ENCODE measurements at regions not wholly inside any gene's neighbourhood (a gene's known extent, or its start where the extent isn't known, plus 50 kb on each side); places are given as distances from the start of the nearest gene placed in this dataset.
"Not testable (repeated sequence)": the region's sequence is repeated elsewhere in the genome, so short reads cannot be mapped to it uniquely, and the experiment has no call there.

DNA sequence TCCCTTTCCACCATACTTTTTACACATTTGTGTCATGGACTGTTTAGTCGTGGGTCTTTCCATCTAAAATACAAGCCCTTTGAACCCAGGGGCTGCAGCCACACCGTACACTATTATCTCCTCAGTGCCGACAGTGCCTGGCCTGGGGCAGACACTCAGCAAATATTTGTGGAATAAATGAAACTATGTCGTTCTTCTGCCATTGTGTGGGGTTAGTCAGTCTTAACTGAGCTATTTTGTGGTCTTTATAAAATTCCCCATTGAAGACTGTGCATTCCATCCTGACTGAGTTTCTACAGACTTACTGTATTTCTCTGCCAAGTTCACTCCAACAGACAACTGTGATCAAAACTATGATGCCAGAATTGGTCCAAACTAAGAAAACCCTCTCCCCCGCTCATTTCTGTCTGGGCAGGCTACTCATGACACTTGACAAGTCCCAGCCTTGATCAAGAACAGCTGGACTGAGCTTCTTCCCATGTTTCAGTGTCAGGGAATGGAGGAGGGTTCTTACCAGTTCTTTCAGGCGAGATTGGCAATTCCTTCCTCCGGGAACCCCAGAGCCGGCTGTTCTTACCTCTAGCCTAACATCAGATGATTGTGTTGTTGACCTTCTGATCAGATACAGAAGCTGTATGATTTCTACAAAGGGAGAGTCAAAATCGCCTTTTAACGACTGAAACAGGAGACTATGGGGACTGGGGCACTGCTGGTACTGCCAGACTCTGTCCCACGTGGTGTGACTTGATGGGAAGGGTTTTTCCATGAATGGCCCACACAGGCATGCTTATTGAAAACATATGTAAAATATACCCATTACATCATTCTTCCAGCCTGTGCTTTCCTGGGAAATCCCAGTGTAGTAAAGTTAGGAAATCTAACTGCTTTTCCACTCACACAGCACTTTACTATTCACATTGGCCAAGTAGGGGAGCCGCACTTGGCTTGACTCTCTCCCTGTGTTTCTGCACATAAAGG lies 77.4 kb upstream of the NPAS2 start:
- no peak for DNase-seq (ENCODE audit: low spot score)

DNA sequence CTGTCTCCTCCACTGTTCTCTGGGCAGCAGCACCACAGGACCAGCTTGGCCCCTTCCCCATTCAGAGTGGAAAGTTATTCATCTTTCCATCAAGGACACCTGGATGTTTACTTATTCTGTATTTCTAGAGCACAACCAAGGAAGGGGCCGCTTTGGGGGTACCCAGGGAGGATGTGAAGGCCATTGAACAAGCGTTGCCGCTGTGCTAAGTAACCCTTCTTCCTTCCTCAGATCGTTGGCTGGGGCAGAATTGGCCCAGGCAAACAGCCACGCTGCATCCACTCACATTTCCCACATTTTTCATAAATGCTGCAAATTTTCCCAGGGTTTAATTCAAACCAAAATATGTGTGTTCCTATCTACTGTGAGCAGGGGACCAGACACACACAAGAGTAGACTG lies 76.2 kb upstream of the NPAS2 start:
- no peak for DNase-seq (ENCODE audit: low spot score)

DNA sequence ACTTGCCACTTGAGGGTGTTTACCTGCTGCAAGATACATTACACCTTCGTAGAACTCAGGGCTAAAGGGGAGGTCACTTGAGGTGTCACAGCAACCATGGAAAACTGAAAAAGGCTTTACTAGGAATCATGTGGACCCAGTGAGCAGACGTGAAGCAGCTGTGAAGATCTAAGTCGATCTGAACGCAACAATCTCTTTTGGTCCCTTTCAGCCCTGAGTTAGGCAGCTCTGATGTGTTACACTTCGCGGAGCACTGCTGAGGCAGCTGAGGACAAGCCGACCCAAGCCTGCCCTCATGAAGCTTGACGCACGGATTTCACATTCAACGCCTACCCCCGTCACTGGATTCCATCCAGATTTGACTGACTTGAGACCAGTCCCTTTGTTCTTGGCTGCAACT lies 75.8 kb upstream of the NPAS2 start:
- no peak for DNase-seq (ENCODE audit: low spot score)

DNA sequence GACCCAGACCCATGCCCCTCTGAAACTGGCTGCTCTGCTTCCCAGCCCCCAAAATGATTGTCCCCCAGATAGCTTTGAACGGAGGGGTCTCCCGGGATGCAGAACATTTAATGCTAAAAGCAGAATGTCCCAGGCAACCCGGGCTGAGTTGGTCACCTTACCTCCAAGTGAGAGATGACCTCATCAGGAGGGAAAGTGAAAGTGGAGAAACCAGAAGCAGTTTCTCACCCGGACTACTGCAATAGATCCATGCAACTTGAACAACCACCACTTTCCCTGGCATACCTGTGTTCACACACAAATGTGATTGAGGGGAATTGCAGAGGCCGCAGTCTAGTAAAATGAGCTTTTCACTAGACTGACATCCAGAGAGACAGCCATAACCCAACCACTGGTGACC lies 75.3 kb upstream of the NPAS2 start:
- DNase-seq (ENCODE audit: low spot score) = no peak

DNA sequence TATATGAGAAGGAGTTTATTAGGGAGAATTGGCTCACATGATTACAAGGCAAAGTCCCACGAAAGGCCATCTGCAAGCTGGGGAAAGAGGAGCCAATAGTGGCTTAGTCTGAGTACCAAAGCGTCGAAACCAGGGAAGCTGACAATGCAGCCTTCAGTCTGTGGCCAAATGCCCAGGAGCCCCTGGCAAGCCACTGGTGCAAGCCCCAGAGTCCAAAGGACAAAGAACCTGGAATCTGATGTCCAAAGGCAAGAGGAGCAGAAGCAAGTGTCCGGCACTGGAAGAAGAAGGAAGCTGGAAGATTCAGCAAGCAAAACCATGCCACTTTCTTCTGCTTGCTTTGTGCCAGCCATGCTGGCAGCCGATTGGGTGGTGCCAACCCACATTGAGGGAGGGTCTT lies 74.3 kb upstream of the NPAS2 start:
- no peak for DNase-seq (ENCODE audit: low spot score)

DNA sequence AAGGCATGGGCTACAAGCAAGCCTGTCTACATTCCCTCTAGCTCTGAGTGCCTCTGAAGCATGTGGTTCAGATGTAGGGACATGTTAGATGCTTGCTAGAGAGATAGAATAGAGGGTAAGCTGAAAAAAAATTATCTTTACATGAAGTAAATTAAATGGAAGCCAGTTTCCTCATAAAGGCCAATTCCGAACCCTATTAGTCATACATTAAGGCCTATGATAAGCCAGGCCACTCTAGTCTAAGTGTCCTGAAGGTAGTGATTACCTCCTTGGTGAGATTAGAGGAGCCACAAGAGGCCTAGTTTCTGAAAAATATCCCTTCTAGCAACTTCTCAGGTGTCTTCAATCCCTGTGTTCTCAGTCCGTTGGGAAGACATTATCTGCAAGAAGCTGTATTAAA lies 72.4 kb upstream of the NPAS2 start:
- no peak for DNase-seq (ENCODE audit: low spot score)

DNA sequence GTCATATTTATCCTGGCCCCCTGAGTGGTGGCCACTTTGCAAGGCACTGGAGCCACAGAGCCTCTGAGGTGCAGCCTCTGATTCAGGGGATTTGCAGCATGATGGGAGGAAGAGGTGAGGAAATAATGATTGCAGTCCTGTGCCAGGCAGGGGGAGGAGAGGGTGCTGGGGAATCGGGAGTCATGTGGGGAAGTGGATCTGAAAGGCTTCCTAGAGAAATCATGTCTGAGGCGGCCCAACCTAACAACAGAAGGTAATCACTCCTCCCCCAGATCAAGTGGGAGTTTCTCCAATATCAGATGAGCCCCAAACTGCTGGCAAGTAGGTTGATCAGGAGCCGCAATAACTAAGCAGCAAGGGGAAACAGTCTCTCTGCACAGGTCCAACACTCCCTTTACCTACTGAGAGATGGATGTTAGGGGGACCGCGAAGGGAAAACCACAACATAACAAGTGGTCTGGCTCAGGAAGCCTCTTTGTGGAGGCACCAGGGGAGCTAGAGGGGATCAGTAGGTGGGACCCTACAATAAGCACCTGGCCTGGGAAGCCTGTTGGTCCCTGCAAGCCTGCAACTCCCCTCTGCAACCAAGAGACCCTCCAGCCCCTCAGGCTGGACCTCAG lies 71.8 kb upstream of the NPAS2 start:
- no peak for DNase-seq (ENCODE audit: low spot score)

DNA sequence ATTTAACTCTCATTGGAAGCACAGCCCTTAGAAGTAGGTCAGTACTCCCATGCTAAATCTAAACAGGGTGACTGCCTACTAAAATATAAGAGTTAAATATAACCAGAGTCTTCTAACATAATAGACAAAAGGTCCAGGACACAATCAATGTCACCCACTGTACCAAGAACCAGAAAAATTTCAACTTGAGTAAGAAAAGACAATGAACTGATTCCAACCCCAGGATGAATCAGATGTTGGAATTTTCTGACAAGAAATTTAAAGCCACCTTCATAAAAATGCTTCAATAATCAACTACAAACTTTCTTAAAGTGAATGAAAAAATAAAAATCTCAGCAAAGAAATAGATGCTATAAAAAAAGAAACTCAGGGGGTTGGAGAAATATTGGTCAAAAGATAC lies 71.3 kb upstream of the NPAS2 start:
- no peak for DNase-seq (ENCODE audit: low spot score)

DNA sequence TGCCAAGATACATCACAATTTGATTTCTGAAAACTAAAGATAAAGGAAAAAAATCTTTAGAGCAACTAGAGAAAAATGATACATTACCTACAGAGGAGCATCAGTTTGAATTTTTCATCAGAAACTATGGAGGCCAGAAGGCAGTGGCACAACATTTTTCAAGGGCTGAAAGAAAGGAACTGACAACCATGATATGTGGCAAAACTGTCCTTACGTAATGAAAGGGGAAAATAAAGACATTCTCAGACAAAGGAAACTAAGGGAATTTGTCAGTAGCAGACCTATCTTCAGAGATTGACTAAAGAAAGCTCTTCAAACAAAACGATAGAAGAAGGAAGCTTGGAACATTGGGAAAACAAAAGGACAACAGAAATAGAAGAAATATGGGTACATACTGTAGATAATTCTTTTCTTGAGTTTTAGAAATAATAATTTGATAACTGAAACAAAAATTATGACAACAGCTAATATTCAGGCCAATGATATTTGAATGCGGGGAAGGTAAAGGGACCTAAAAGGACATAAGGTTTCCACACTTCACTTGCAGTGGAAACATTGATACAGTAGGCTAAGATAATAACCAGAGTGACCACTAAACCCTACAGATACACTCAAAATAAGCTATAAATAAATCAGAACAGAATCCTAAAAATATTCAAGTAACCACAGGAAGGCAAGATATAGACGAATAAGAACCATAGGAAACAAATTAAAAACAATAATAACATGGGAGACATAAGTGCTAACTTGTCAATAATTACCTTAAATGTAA lies 70.0 kb upstream of the NPAS2 start:
- no peak for DNase-seq (ENCODE audit: low spot score)

DNA sequence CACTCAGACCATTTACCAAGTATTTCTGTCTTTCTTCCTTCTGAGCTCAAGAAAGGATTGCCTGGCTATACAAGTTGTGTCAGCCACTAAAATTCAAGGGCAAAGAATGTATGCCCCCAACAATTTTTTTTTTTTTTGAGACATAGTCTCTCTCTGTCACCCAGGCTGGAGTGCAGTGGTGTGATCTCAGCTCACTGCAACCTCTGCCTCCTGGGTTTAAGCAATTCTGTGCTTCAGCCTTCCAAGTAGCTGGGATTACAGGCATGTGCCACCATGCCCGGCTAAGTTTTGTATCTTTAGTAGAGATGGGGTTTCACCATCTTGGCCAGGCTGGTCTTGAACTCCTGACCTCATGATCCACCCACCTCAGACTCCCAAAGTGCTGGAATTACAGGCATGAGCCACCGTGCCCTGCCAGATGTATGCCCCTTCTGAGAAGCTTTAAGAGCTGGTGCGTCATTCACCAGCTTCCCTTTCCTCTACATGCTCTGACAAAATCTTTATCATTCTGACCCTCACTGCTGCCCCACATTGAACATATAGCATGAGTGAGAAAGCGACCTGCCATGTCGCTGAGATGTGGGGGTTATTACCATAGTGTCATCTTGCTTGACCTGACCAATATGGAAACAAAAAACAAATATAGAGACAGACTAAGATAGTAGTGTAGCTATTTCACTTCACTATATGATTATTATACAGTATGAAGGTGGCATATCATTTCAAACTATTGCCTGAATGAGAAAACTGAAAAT lies 67.9 kb upstream of the NPAS2 start:
- not testable (repeated sequence) for DNase-seq (ENCODE audit: low spot score)

DNA sequence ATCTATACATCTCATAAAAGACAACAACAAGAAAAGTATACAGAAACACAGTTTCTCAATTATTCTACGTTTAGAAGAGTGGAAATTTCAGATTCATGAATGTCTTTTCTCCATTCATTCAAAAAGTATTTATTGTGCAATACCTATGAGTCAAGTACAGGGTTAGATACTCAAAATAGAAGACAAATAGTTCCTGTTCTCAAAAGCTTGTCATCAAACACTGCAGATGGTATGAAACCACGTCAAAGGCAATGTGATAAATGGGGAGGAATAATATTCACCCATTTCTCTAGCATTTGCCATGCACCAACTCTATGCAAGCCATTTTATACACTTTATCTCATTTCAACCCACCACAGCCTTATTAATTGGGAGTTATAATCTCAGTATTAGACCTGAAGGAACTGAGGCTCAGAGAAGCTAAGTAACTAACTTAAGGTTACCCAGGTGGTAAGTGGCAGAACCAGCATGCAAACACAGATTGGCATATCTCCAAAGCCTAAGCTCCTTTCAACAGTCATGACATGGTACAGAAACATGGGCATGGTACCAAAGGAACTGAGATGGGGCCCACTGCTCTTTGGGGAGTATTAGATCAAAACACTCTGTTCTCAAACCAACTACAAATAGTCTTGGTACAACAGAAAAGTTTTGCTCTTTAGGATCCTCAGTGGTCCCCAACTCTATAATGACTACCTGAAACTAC lies 67.2 kb upstream of the NPAS2 start:
- DNase-seq (ENCODE audit: low spot score) = no peak

DNA sequence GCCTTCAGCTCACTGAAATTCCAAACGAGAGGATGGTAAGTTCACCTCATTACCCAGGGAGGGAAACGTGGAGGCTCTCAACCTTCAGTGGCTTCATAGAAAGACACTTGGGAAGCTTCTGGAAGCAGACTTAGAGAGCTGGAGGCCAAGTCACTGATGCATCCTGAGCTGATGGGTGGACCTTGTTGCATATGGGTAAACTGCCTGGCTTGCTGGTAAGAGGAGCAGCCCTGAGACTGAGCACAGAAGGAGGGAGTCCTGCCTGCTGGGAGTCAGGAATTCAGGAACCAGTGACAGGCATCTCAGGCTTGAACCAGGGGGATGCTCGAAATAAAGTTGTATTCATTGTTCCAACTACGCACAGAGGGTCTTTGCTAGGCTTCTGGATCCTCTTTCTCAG lies 66.5 kb upstream of the NPAS2 start:
- DNase-seq (ENCODE audit: low spot score) = no peak

DNA sequence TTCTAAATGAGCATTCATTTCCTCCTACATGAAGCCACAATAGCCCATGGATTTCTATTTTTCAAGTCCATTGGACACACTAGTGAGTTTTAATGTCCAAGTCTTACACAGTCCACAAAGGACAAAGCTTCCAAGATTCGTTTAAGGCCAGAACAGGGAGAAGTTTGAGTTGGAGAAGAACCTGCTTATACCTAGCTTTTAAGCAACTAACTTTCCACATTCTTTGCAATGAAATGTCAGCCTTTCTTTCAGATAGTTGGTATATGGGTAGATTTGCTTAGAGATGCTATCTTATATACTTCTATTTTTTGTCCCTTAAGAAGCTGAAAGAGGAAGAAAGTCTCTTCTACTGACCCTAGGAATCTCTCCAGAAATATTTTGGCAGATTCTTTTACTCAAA lies 66.1 kb upstream of the NPAS2 start:
- no peak for DNase-seq (ENCODE audit: low spot score)

DNA sequence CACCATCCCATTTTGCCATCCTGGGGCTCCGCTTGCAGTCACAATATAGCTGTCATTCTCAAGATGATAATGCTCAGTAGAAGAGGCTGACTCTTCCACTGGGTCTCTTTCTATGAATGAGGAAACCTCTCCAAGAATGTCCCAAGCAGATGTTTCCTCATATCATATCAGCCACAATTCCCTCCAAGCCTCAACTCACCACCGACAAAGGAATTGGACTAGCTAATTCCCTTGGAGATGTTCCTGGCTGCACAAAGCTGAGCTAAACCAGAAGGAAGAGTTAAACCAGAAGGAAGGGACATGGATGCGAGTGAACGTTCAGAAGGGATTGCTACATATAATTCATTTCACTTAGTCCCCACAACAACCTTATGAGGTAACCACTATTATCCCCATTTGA lies 65.0 kb upstream of the NPAS2 start:
- no peak for DNase-seq (ENCODE audit: low spot score)

DNA sequence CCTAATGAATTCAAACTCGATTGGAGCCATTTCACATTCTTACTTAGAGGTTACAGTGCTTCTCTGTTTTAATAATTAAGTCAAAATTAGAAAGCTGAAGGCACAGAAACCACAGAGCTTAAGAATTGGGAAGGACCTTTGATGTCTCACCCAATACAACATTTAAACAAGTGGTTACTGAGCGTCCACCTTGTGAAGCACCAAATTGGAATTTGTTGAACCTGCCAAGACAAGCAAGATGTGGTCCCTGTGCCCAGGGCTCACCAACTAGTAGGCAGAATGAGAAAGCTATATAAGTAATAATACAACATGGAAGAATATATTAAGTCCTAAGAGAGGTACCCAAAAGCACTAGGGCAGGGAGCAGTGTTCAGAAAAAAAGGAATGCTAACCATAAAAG lies 64.5 kb upstream of the NPAS2 start:
- DNase-seq (ENCODE audit: low spot score) = no peak

DNA sequence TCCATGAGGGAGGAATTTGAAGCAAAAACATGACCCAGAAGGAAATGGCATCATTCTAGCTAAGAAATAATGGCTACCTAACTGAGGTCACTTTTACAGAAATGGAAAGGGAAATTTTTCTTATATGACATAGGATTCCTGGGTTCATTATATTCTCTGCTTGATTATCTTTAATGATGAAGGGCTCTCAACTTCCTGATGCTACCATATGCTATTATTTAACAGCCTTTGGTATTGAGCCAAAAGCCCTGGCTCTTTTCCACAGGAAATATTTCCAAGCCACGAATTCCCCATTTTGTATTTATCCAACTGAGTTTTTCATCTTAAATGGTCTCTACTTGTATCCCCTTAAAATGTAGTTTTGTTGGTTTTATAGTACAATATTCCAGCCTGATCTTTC lies 63.2 kb upstream of the NPAS2 start:
- DNase-seq (ENCODE audit: low spot score) = no peak

DNA sequence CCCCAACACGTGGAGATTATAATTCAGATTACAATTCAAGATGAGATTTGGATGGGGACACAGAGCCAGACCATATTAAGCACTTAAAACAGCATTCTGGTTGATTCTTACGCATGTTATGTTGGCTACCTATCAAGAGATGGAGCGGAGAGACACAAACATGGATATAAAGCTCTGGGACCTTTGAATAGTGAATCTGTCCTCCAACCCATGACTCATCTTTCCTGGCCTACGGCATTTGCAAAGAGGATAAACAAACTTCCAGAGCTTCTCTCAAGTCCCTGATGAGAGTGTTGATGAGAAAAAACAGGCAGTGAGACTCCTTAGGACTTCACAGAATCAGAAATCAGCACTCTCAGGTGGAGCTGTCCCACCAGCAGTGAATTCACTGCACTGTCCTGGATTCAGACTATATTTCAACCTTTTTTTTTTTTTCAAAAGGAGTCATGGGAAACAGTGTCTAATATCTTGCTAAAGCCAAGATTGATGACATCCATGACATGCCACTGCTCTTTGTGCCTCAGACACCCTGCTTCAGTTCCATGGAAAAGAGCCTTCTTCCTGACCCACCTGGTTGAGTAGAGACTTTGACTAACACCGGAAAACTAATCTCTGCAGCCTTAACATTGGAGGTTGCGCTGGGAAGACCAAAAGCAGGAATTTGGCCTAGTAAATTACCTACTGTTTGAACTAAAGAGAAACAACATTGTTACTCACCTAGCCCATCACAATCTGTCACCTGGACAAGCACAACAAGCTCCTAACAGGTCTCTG lies 62.1 kb upstream of the NPAS2 start:
- DNase-seq (ENCODE audit: low spot score) = no peak

DNA sequence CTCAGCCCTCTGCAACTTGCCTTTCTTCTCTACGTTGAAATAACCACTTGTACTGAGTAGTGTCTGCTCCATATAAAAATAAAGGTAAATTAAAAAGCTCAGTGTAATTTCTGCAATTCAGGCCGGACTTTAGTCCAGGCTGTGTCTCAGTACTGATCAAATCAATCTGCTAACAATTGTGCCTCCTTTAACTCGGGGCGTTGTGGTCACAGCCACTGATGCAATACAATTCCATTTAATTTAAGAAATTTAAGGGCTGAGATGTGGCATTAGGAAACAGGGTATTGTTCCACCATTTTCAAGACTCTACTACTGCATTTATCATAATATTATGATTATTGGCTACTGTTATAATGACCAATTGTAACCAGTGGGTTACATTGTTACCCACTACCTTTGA lies 60.0 kb upstream of the NPAS2 start:
- DNase-seq (ENCODE audit: low spot score) = no peak

DNA sequence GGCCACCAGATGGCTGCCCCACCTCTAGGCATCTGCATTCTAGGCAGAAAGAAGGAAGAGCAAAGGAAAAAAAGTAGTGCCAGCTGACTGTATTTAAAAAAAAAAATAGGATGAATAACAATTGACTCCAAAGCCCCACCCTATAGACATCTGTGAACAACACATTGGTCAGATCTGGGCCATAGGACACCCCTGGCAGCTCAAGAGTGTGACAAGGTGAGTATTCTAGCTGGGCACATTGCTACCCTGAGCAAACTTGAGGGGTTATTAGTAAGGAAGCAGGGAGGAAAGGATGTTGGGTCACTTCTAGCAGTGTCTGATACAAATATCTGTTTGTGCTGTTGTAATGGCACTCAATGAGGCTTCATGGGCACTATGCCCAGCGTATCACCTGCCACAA lies 58.6 kb upstream of the NPAS2 start:
- no peak for DNase-seq (ENCODE audit: low spot score)

DNA sequence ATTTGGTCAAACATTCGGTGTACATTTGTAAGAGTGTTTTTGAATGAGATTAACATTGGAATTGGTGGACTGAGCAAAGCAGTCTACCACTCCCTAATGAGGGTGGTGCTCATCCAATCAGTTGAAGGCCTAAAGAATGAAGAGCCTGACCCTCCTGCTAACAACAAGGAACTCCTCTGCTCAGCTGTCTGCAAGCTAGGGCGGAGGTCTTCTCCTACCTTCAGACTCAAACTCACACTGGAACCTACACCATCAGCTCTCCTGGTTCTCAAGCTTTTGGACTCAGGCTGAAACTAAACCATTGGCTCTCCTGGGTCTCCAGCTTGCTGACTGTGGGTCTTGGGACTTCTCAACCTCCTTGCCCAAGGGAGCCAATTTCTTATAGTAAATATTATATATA lies 55.5 kb upstream of the NPAS2 start:
- DNase-seq (ENCODE audit: low spot score) = no peak

DNA sequence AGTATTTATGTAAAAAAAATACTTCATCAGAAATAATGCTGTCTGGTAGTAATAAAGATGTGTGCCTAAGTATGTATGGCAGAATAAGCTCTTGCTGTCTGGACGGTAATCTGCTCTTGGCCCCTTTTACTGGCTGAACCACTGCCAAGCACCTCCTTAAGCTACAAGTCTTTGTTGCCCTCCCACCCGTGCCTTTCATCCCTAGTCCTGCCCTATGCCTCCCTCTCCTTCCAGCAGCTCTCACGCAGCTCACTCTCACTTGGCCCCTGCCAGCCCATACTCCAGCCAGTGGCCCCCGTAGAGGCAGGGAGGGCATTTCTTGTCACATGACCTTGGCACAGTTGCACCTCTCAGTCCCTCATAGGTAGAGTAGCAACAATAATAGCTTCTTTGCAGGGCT lies 54.5 kb upstream of the NPAS2 start:
- no peak for DNase-seq (ENCODE audit: low spot score)

All from HuH-7.5 (cell line).